ENCODE measurements at regions not wholly inside any gene's neighbourhood (a gene's known extent, or its start where the extent isn't known, plus 50 kb on each side); places are given as distances from the start of the nearest gene placed in this dataset.
"Not testable (repeated sequence)": the region's sequence is repeated elsewhere in the genome, so short reads cannot be mapped to it uniquely, and the experiment has no call there.

GRCh38 chr12:107859367-107859766, 84.9 kb downstream of the ASCL4 start:
- H3K4me3 Mint-ChIP-seq = no peak overlapping the region
- H3K27ac Mint-ChIP-seq = no peak overlapping the region
- no peaks in the 10 kb centered on the region for H3K36me3 Mint-ChIP-seq (ENCODE audit: low read depth)
- no peaks in the 10 kb centered on the region for H3K4me1 Mint-ChIP-seq (ENCODE audit: low read depth)
- no peaks in the 10 kb centered on the region for H3K9me3 Mint-ChIP-seq
- peaks cover 72% of the 10 kb centered on the region for H3K27me3 Mint-ChIP-seq

- H3K4me1 Mint-ChIP-seq (ENCODE audit: low read depth) = no peaks in the 10 kb centered on the region
- H3K36me3 Mint-ChIP-seq (ENCODE audit: low read depth) = no peaks in the 10 kb centered on the region
- no peak overlapping the region for H3K27ac Mint-ChIP-seq
- peaks cover 62% of the 10 kb centered on the region for H3K27me3 Mint-ChIP-seq
- no peak overlapping the region for H3K4me3 Mint-ChIP-seq
- no peaks in the 10 kb centered on the region for H3K9me3 Mint-ChIP-seq
These were observed 89.7 kb downstream of the ASCL4 start for GRCh38 chr12:107864235-107864634.

GRCh38 chr12:107864727-107865126, 90.2 kb downstream of the ASCL4 start:
- peaks cover 63% of the 10 kb centered on the region for H3K27me3 Mint-ChIP-seq
- H3K27ac Mint-ChIP-seq; H3K4me1 Mint-ChIP-seq (ENCODE audit: low read depth); H3K9me3 Mint-ChIP-seq; H3K4me3 Mint-ChIP-seq; H3K36me3 Mint-ChIP-seq (ENCODE audit: low read depth): not testable (repeated sequence)

GRCh38 chr12:107873223-107873622, 98.7 kb downstream of the ASCL4 start:
- Mint-ChIP-seq H3K4me1 (ENCODE audit: low read depth) (no peaks in the 10 kb centered on the region), H3K9me3 (no peaks in the 10 kb centered on the region), H3K36me3 (ENCODE audit: low read depth) (no peaks in the 10 kb centered on the region), H3K27me3 (peaks cover 16% of the 10 kb centered on the region), H3K4me3 (no peak overlapping the region), H3K27ac (no peak overlapping the region)

GRCh38 chr12:107875786-107876185, 101.3 kb downstream of the ASCL4 start:
- H3K4me1 Mint-ChIP-seq (ENCODE audit: low read depth) = no peaks in the 10 kb centered on the region
- no peaks in the 10 kb centered on the region for H3K36me3 Mint-ChIP-seq (ENCODE audit: low read depth)

GRCh38 chr12:107884769-107885694, 110.5 kb downstream of the ASCL4 start:
- Mint-ChIP-seq H3K27me3 (peaks cover 17% of the 10 kb centered on the region), H3K4me1 (ENCODE audit: low read depth) (no peaks in the 10 kb centered on the region), H3K27ac (no peak overlapping the region), H3K36me3 (ENCODE audit: low read depth) (no peaks in the 10 kb centered on the region), H3K9me3 (no peaks in the 10 kb centered on the region), H3K4me3 (no peak overlapping the region)

More at GRCh38 chr12:107875786-107876185, 101.3 kb downstream of the ASCL4 start:
- no peaks in the 10 kb centered on the region for H3K9me3 Mint-ChIP-seq
- H3K27ac Mint-ChIP-seq = no peak overlapping the region
- no peak overlapping the region for H3K4me3 Mint-ChIP-seq
- peaks cover 10% of the 10 kb centered on the region for H3K27me3 Mint-ChIP-seq

GRCh38 chr12:107888789-107889188, 114.3 kb downstream of the ASCL4 start:
- H3K27me3 Mint-ChIP-seq = peaks cover 16% of the 10 kb centered on the region
- H3K4me3 Mint-ChIP-seq = no peak overlapping the region
- H3K4me1 Mint-ChIP-seq (ENCODE audit: low read depth) = no peaks in the 10 kb centered on the region
- no peaks in the 10 kb centered on the region for H3K36me3 Mint-ChIP-seq (ENCODE audit: low read depth)
- no peaks in the 10 kb centered on the region for H3K9me3 Mint-ChIP-seq
- H3K27ac Mint-ChIP-seq = no peak overlapping the region

GRCh38 chr12:107891967-107892366, 117.5 kb downstream of the ASCL4 start:
- Mint-ChIP-seq H3K27me3 (peaks cover 13% of the 10 kb centered on the region), H3K36me3 (ENCODE audit: low read depth) (no peaks in the 10 kb centered on the region), H3K9me3 (no peaks in the 10 kb centered on the region), H3K4me3 (no peak overlapping the region), H3K27ac (no peak overlapping the region), H3K4me1 (ENCODE audit: low read depth) (no peaks in the 10 kb centered on the region)

GRCh38 chr12:107894589-107894988, 120.1 kb downstream of the ASCL4 start:
- Mint-ChIP-seq H3K27ac (no peak overlapping the region), H3K36me3 (ENCODE audit: low read depth) (no peaks in the 10 kb centered on the region), H3K4me1 (ENCODE audit: low read depth) (no peaks in the 10 kb centered on the region), H3K4me3 (no peak overlapping the region), H3K9me3 (no peaks in the 10 kb centered on the region), H3K27me3 (peaks cover 16% of the 10 kb centered on the region)

- Mint-ChIP-seq H3K4me1 (ENCODE audit: low read depth) (no peaks in the 10 kb centered on the region), H3K27me3 (peaks cover 17% of the 10 kb centered on the region), H3K4me3 (no peak overlapping the region), H3K9me3 (no peaks in the 10 kb centered on the region), H3K36me3 (ENCODE audit: low read depth) (no peaks in the 10 kb centered on the region), H3K27ac (no peak overlapping the region)
These were observed 121.5 kb downstream of the ASCL4 start for GRCh38 chr12:107895966-107896365.

- Mint-ChIP-seq H3K27ac (no peak overlapping the region), H3K27me3 (peaks cover 51% of the 10 kb centered on the region), H3K4me1 (ENCODE audit: low read depth) (peaks cover 9% of the 10 kb centered on the region)
These were observed 126.1 kb downstream of the ASCL4 start for GRCh38 chr12:107900588-107900987.

GRCh38 chr12:107903341-107904061, 129.0 kb downstream of the ASCL4 start:
- Mint-ChIP-seq H3K27me3 (peaks cover 73% of the 10 kb centered on the region), H3K4me3 (peak overlapping the region; percentile 76), H3K9me3 (no peaks in the 10 kb centered on the region), H3K27ac (no peak overlapping the region), H3K36me3 (ENCODE audit: low read depth) (no peaks in the 10 kb centered on the region), H3K4me1 (ENCODE audit: low read depth) (peaks cover 9% of the 10 kb centered on the region)

More at GRCh38 chr12:107900588-107900987, 126.1 kb downstream of the ASCL4 start:
- Mint-ChIP-seq H3K4me3 (no peak overlapping the region), H3K36me3 (ENCODE audit: low read depth) (no peaks in the 10 kb centered on the region), H3K9me3 (no peaks in the 10 kb centered on the region)

GRCh38 chr12:107906707-107907106, 132.2 kb downstream of the ASCL4 start:
- Mint-ChIP-seq H3K27me3 (peaks cover 79% of the 10 kb centered on the region), H3K27ac (no peak overlapping the region), H3K9me3 (no peaks in the 10 kb centered on the region), H3K4me1 (ENCODE audit: low read depth) (peaks cover 9% of the 10 kb centered on the region), H3K36me3 (ENCODE audit: low read depth) (no peaks in the 10 kb centered on the region), H3K4me3 (no peak overlapping the region)

- H3K9me3 Mint-ChIP-seq = no peaks in the 10 kb centered on the region
- peak overlapping the region; percentile 72 for H3K4me3 Mint-ChIP-seq
- peaks cover 46% of the 10 kb centered on the region for H3K27me3 Mint-ChIP-seq
- H3K4me1 Mint-ChIP-seq (ENCODE audit: low read depth) = peaks cover 6% of the 10 kb centered on the region
- H3K36me3 Mint-ChIP-seq (ENCODE audit: low read depth) = no peaks in the 10 kb centered on the region
- no peak overlapping the region for H3K27ac Mint-ChIP-seq
These were observed 138.0 kb downstream of the ASCL4 start for GRCh38 chr12:107912421-107913004.

GRCh38 chr12:107914460-107914977, 140.0 kb downstream of the ASCL4 start:
- Mint-ChIP-seq H3K27me3 (peaks cover 43% of the 10 kb centered on the region), H3K36me3 (ENCODE audit: low read depth) (no peaks in the 10 kb centered on the region), H3K4me3 (no peak overlapping the region), H3K27ac (no peak overlapping the region), H3K9me3 (no peaks in the 10 kb centered on the region), H3K4me1 (ENCODE audit: low read depth) (peaks cover 6% of the 10 kb centered on the region)
